AG09319 (cell line): ENCODE measurements at regions not wholly inside any gene's neighbourhood (a gene's known extent, or its start where the extent isn't known, plus 50 kb on each side); places are given as distances from the start of the nearest gene placed in this dataset.

Experiments
- DNase-seq: peaks from one replicate; pipeline ENCODE4 v3.0.0-alpha.2; 2010; ENCODE audit warnings: low read depth; ENCODE audit errors: extremely low read depth
- CTCF ChIP-seq: IDR thresholded peaks from 2 replicates; pipeline ENCODE4 v1.5.1; 2011; ENCODE audit warnings: low read depth, mild to moderate bottlenecking, inconsistent platforms, low read length, moderate library complexity

GRCh38 chr18:45248240-45248903, 366.9 kb upstream of the SLC14A2 start:
- DNase-seq: peak; percentile 63
- no peak for TF ChIP-seq CTCF

- TF ChIP-seq CTCF: no peak
- no peak for DNase-seq
These were observed 366.0 kb upstream of the SLC14A2 start for GRCh38 chr18:45249246-45249661.

- TF ChIP-seq CTCF: no peak
- DNase-seq: no peak
These were observed 364.8 kb upstream of the SLC14A2 start for GRCh38 chr18:45250479-45250878.

- no peak for TF ChIP-seq CTCF
These were observed 364.0 kb upstream of the SLC14A2 start for GRCh38 chr18:45251236-45251635.

GRCh38 chr18:45252474-45252873, 362.8 kb upstream of the SLC14A2 start:
- DNase-seq: no peak
- TF ChIP-seq CTCF: no peak

More at GRCh38 chr18:45251236-45251635, 364.0 kb upstream of the SLC14A2 start:
- DNase-seq: no peak

- TF ChIP-seq CTCF: no peak
- DNase-seq: no peak
These were observed 362.2 kb upstream of the SLC14A2 start for GRCh38 chr18:45253056-45253565.

GRCh38 chr18:45253973-45254708, 361.1 kb upstream of the SLC14A2 start:
- no peak for TF ChIP-seq CTCF
- no peak for DNase-seq
